ENCODE measurements at regions not wholly inside any gene's neighbourhood (a gene's known extent, or its start where the extent isn't known, plus 50 kb on each side); places are given as distances from the start of the nearest gene placed in this dataset.

DNA sequence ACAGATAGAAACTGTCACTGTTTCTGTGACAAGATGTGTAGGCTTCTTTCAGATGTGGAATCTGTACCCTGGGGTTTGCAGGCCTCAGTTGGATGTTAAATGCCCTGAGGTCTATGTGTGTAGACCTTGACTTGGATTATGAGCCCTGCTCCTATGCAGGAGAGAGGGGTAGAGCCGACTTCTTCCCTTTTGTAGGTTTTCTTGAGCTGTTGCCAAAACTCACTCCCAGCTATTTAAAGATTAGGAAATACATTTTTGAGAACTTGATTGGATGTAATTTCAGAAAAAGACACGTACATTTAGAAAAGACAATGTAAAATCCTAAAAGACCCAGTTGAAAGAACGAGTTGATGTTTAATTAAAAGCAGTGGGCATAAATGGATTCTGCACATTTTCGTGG is 374.8 kb downstream of the SLC4A3 start:
- TF ChIP-seq CTCF (conservative IDR thresholded peaks at IDR 0.05; ENCODE audit: low read length) = no peak
- TF ChIP-seq EZH2phosphoT487 (IDR thresholded peaks at IDR 0.05; ENCODE audit: borderline replicate concordance) = no peak

All from Loucy (cell line).